Tibial nerve (tissue), 4 donors: ENCODE measurements at regions not wholly inside any gene's neighbourhood (a gene's known extent, or its start where the extent isn't known, plus 50 kb on each side); places are given as distances from the start of the nearest gene placed in this dataset.
"Not testable (repeated sequence)": the region's sequence is repeated elsewhere in the genome, so short reads cannot be mapped to it uniquely, and the experiment has no call there.

Experiments used
- DNase-seq, 2 donors: peaks; one replicate each; pipeline ENCODE4 v3.0.0-alpha.2; 2019; ENCODE audit warnings: low spot score in 2 of 2
- H3K27ac ChIP-seq, 4 donors: fragments of 200-600 bp; sonication (generic) in 3 of 4; one replicate each; pipeline ENCODE4 v1.5.1; 2017 to 2019; ENCODE audit warnings: mild to moderate bottlenecking in 1 of 4
- H3K27me3 ChIP-seq, 2 donors: fragments of 200-600 bp; sonication (generic) in 1 of 2; one replicate each; pipeline versions ENCODE4 v1.5.1 to v1.6.0; 2017 to 2019
- H3K36me3 ChIP-seq, 3 donors: fragments of 200-600 bp; sonication (generic); one replicate each; pipeline ENCODE4 v1.5.1; 2018 to 2019
- H3K4me1 ChIP-seq, 4 donors: fragments of 200-600 bp; sonication (generic) in 3 of 4; one replicate each; pipeline ENCODE4 v1.5.1; 2017 to 2019
- H3K4me3 ChIP-seq, 4 donors: fragments of 200-600 bp; sonication (generic) in 3 of 4; one replicate each; pipeline ENCODE4 v1.5.1; 2017 to 2019; ENCODE audit warnings: mild to moderate bottlenecking in 1 of 4, moderate library complexity in 1 of 4
- H3K9me3 ChIP-seq, 4 donors: fragments of 200-600 bp; sonication (generic) in 3 of 4; one replicate each; pipeline ENCODE4 v1.5.1; 2017 to 2019
- EP300 ChIP-seq, 2 donors: sonication (generic); formaldehyde crosslinking; IDR thresholded peaks; one replicate each; pipeline ENCODE4 v1.6.1; 2017; ENCODE audit warnings: antibody characterized with exemption in 2 of 2, mild to moderate bottlenecking in 1 of 2
- POLR2A ChIP-seq, 2 donors: fragments of 450-650 bp; IDR thresholded peaks; one replicate each; pipeline ENCODE4 v1.6.1; 2017; ENCODE audit warnings: antibody characterized with exemption in 2 of 2, mild to moderate bottlenecking in 2 of 2, moderate library complexity in 2 of 2
- WGBS, 2 donors: methylation state at CpG; one replicate each; pipeline ENCODE4 v1.1.5; 2018; 5-methylcytosine and 5-hydroxymethylcytosine counted together
- TF ChIP-seq, protein P1 (sequence below), 5 experiments: fragments of 200-600 bp in 3 of 5; fragments of 450-650 bp in 2 of 5; sonication (generic) in 3 of 5; IDR thresholded peaks; one replicate each; pipeline ENCODE4 v1.5.1; 2016 to 2019; ENCODE audit warnings: antibody characterized with exemption in 5 of 5, mild to moderate bottlenecking in 3 of 5, moderate library complexity in 2 of 5

- no peak for TF ChIP-seq POLR2A (IDR thresholded peaks at IDR 0.05)
- no peak for TF ChIP-seq EP300 (IDR thresholded peaks at IDR 0.05)
- TF ChIP-seq, protein P1, sequence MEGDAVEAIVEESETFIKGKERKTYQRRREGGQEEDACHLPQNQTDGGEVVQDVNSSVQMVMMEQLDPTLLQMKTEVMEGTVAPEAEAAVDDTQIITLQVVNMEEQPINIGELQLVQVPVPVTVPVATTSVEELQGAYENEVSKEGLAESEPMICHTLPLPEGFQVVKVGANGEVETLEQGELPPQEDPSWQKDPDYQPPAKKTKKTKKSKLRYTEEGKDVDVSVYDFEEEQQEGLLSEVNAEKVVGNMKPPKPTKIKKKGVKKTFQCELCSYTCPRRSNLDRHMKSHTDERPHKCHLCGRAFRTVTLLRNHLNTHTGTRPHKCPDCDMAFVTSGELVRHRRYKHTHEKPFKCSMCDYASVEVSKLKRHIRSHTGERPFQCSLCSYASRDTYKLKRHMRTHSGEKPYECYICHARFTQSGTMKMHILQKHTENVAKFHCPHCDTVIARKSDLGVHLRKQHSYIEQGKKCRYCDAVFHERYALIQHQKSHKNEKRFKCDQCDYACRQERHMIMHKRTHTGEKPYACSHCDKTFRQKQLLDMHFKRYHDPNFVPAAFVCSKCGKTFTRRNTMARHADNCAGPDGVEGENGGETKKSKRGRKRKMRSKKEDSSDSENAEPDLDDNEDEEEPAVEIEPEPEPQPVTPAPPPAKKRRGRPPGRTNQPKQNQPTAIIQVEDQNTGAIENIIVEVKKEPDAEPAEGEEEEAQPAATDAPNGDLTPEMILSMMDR (IDR thresholded peaks at IDR 0.05), result no peak
- Histone ChIP-seq H3K27ac (no peak overlapping the region), H3K36me3 (no peaks in the 10 kb centered on the region), H3K9me3 (peaks cover 0 to 25% (median 0%) of the 10 kb centered on the region in 4 donors), H3K4me1 (no peaks in the 10 kb centered on the region), H3K4me3 (no peak overlapping the region), H3K27me3 (no peaks in the 10 kb centered on the region)
- WGBS, 2 donors, result 11 to 14% methylated on average over 12 of the region's 12 CpGs
- DNase-seq, result no peak
Measured at GRCh38 chrX:1807301-1807731, 192.5 kb downstream of the ASMT start.

- no peaks in the 10 kb centered on the region for H3K4me1 ChIP-seq
- H3K9me3 ChIP-seq, result peaks cover 0 to 21% (median 0%) of the 10 kb centered on the region in 4 donors
- no peak overlapping the region for H3K4me3 ChIP-seq
- no peak for DNase-seq
- no peaks in the 10 kb centered on the region for H3K27me3 ChIP-seq
- WGBS, 2 donors, result 83 to 90% methylated on average over 5 of the region's 5 CpGs
- no peak overlapping the region for H3K27ac ChIP-seq
- TF ChIP-seq, protein P1 (IDR thresholded peaks at IDR 0.05), result no peak
- TF ChIP-seq POLR2A (IDR thresholded peaks at IDR 0.05) (no peak), EP300 (IDR thresholded peaks at IDR 0.05) (no peak)
- no peaks in the 10 kb centered on the region for H3K36me3 ChIP-seq
Measured at GRCh38 chrX:1809581-1809980, 194.7 kb downstream of the ASMT start.

- no peak for TF ChIP-seq POLR2A (IDR thresholded peaks at IDR 0.05)
- TF ChIP-seq EP300 (IDR thresholded peaks at IDR 0.05), result no peak
- TF ChIP-seq, protein P1 (IDR thresholded peaks at IDR 0.05), result no peak
- Histone ChIP-seq H3K27me3 (no peaks in the 10 kb centered on the region), H3K4me1 (no peaks in the 10 kb centered on the region), H3K9me3 (peaks cover 0 to 24% (median 0%) of the 10 kb centered on the region in 4 donors), H3K36me3 (no peaks in the 10 kb centered on the region), H3K27ac (no peak overlapping the region), H3K4me3 (no peak overlapping the region)
- 25 to 27% methylated on average over 15 of the region's 15 CpGs for WGBS, 2 donors
- DNase-seq, result no peak
Measured at GRCh38 chrX:1813809-1814208, 198.9 kb downstream of the ASMT start.

GRCh38 chrX:1815456-1816175 is 200.8 kb downstream of the ASMT start:
- 86 to 92% methylated on average over 14 to 15 of the region's 15 CpGs for WGBS, 2 donors
- no peak overlapping the region for H3K4me3 ChIP-seq
- no peaks in the 10 kb centered on the region for H3K36me3 ChIP-seq
- no peaks in the 10 kb centered on the region for H3K27me3 ChIP-seq
- H3K4me1 ChIP-seq, result no peaks in the 10 kb centered on the region
- TF ChIP-seq, protein P1 (IDR thresholded peaks at IDR 0.05), result no peak
- TF ChIP-seq EP300 (IDR thresholded peaks at IDR 0.05) (no peak), POLR2A (IDR thresholded peaks at IDR 0.05) (no peak)
- no peak overlapping the region for H3K27ac ChIP-seq
- H3K9me3 ChIP-seq, result peaks cover 0 to 17% (median 0%) of the 10 kb centered on the region in 4 donors
- DNase-seq, result no peak

DNA sequence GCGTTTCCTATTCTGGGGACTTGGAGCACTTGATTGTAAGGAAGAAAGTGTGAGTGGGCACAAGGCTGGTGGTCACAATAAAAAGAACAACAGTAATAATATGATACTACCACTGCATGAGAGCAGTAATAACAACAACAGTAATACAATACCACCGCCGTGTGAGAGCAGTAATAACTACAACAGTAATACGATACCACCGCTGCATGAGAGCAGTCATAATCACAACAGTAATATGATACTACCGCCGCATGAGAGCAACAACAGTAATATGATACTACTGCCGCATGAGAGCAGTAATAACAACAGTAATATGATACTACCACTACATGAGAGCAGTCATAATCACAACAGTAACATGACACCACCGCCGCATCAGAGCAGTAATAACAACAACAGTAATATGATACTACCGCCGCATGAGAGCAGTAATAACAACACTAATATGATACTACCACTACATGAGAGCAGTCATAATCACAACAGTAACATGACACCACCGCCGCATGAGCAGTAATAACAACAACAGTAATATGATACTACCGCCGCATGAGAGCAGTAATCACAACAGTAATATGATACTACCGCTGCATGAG is 201.6 kb downstream of the ASMT start:
- 79 to 94% methylated on average over 15 to 17 of the region's 17 CpGs for WGBS, 2 donors
- DNase-seq, H3K27ac ChIP-seq, H3K27me3 ChIP-seq, H3K4me3 ChIP-seq, H3K9me3 ChIP-seq, H3K4me1 ChIP-seq, H3K36me3 ChIP-seq: not testable (repeated sequence)
